Large intestine (tissue), 3 donors: ENCODE measurements at regions not wholly inside any gene's neighbourhood (a gene's known extent, or its start where the extent isn't known, plus 50 kb on each side); places are given as distances from the start of the nearest gene placed in this dataset.

Experiments used
- DNase-seq, 2 donors: peaks; one replicate each; pipeline versions ENCODE4 v3.0.0 to v3.0.0-alpha.2; 2013
- H3K27ac ChIP-seq: one replicate; pipeline ENCODE4 v1.5.1; 2013; ENCODE audit warnings: low read length
- H3K27me3 ChIP-seq: 2 replicates; pipeline ENCODE4 v1.6.1; 2013; ENCODE audit warnings: low read length; ENCODE audit not compliant: control insufficient read depth, insufficient read depth
- H3K36me3 ChIP-seq: 2 replicates; pipeline ENCODE4 v1.6.1; 2013; ENCODE audit warnings: low read length; ENCODE audit not compliant: control insufficient read depth, insufficient read depth
- H3K4me1 ChIP-seq: one replicate; pipeline ENCODE4 v1.6.1; 2013; ENCODE audit warnings: low read length; ENCODE audit not compliant: control insufficient read depth, insufficient read depth
- H3K4me3 ChIP-seq: one replicate; pipeline ENCODE4 v1.5.1; 2013; ENCODE audit warnings: low read length
- H3K9me3 ChIP-seq: one replicate; pipeline ENCODE4 v1.6.1; 2013; ENCODE audit warnings: mild to moderate bottlenecking, low read depth, low read length, moderate library complexity; ENCODE audit not compliant: control insufficient read depth
- WGBS: methylation state at CpG from one replicate; pipeline ENCODE4 v1.1.5; 2013; ENCODE audit warnings: low lambda C conversion rate; ENCODE audit not compliant: insufficient coverage; 5-methylcytosine and 5-hydroxymethylcytosine counted together

DNA sequence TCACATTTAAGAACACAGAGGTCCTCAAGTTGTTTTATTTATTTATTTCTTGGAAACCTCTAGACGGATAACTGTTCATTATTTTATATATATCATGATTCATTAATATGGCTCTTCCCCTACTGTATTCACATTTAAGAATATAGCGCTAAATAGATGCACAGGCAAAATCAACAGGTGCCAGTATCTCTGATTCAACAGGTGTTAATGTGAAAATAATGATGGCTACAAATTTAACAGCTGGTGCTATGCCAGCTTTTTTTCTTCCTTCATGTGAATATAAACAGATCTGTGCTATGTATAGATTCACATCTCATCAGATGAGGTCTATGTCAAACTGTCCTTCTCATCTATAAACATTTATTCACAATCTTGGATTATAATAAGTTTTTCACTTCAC, 218.5 kb upstream of the NR2F2 start:
- no peaks in the 10 kb centered on the region for H3K36me3 ChIP-seq
- WGBS: 95% methylated on average over 2 of the region's 2 CpGs
- no peak overlapping the region for H3K27ac ChIP-seq
- H3K27me3 ChIP-seq: no peaks in the 10 kb centered on the region
- H3K4me1 ChIP-seq: peaks cover 14% of the 10 kb centered on the region
- no peak overlapping the region for H3K4me3 ChIP-seq
- no peak for DNase-seq
- H3K9me3 ChIP-seq: no peaks in the 10 kb centered on the region

GRCh38 chr15:96115642-96116041, 214.9 kb upstream of the NR2F2 start:
- DNase-seq: peak in 1 of 2 donors; percentile 34
- Histone ChIP-seq H3K4me3 (no peak overlapping the region), H3K36me3 (no peaks in the 10 kb centered on the region), H3K4me1 (peaks cover 14% of the 10 kb centered on the region), H3K9me3 (no peaks in the 10 kb centered on the region), H3K27ac (no peak overlapping the region), H3K27me3 (no peaks in the 10 kb centered on the region)
- no CpG with 5 or more reads among the region's 2 CpGs for WGBS

- Histone ChIP-seq H3K27me3 (no peaks in the 10 kb centered on the region), H3K4me1 (peaks cover 14% of the 10 kb centered on the region), H3K27ac (no peak overlapping the region), H3K36me3 (no peaks in the 10 kb centered on the region), H3K9me3 (no peaks in the 10 kb centered on the region), H3K4me3 (no peak overlapping the region)
- WGBS: 100% methylated on average over 2 of the region's 4 CpGs
- DNase-seq: no peak
Observed at GRCh38 chr15:96117270-96117669, 213.2 kb upstream of the NR2F2 start.

DNA sequence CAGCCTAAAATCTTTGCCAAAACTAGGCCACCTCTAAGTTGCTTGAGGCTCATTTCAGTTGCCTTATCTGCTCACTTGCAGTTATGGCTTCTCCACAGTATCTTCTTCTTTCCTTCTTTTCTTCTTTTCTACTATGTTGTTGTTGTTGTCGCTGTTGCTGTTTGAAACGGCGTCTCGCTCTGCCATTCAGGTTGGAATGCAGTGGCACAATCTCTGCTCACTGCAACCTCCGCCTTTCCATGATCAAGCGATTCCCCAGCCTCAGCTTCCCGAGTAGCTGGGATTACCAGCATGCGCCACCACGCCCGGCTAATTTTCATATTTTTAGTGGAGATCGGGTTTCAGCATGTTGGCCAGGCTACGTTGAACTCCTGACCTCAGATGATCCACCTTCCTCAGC, 210.8 kb upstream of the NR2F2 start:
- H3K36me3 ChIP-seq: no peaks in the 10 kb centered on the region
- WGBS: no CpG with 5 or more reads among the region's 12 CpGs

DNA sequence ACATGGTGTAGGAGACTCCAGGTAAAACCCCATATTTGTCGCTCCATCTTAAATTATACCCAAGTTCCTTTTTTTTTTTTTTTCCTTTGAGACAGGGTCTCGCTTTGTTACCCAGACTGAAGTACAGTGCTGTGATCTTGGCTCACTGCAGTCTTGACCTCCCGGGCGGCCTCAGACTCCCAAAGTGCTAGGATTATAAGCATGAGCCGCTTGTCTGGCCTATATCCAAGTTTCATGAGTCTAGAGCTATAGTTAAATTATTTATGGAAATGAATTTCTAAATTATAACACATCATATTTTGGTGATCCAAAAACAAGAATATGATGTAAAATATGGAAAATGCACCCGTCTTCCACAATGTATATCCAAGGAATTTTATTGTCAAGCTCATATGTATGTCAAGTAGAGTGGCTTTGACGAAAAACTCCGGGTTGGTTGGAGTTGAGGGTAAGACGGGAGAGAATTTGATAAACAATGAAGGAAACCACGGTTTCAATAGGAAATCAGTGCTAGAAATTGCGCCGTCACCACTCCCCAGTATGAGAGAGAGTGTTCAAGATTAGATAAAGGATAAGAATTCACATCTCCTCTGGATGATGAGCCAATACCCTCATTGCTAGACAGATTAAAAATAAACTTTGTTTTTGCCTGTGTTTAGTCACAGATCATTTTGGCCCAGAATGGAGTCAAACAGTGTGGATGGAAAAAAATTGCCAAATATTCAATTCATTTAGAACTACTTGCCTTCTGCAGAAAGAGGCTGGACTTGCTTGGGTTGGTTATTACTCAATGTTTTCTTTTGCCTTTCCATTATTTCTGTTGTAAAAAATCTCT, 209.2 kb upstream of the NR2F2 start:
- Histone ChIP-seq H3K27ac (no peak overlapping the region), H3K27me3 (no peaks in the 10 kb centered on the region), H3K4me1 (peaks cover 10% of the 10 kb centered on the region), H3K9me3 (no peaks in the 10 kb centered on the region), H3K4me3 (no peak overlapping the region), H3K36me3 (no peaks in the 10 kb centered on the region)
- 92% methylated on average over 4 of the region's 12 CpGs for WGBS
- DNase-seq: no peak

More for the DNA sequence above, 210.8 kb upstream of the NR2F2 start:
- Histone ChIP-seq H3K4me3 (no peak overlapping the region), H3K27me3 (no peaks in the 10 kb centered on the region), H3K27ac (no peak overlapping the region), H3K4me1 (peaks cover 20% of the 10 kb centered on the region), H3K9me3 (no peaks in the 10 kb centered on the region)
- no peak for DNase-seq

- H3K9me3 ChIP-seq: no peaks in the 10 kb centered on the region
- peak in 1 of 2 donors; percentile 41 for DNase-seq
Observed at GRCh38 chr15:96122077-96123027, 208.1 kb upstream of the NR2F2 start.

GRCh38 chr15:96123028-96123400, 207.5 kb upstream of the NR2F2 start:
- Histone ChIP-seq H3K27ac (peak overlapping the region; percentile 17), H3K4me3 (no peak overlapping the region), H3K36me3 (no peaks in the 10 kb centered on the region), H3K27me3 (no peaks in the 10 kb centered on the region), H3K9me3 (no peaks in the 10 kb centered on the region), H3K4me1 (peaks cover 10% of the 10 kb centered on the region)
- WGBS: no CpG with 5 or more reads among the region's 7 CpGs
- peak in 1 of 2 donors; percentile 51 for DNase-seq

More at GRCh38 chr15:96122077-96123027, 208.1 kb upstream of the NR2F2 start:
- Histone ChIP-seq H3K36me3 (no peaks in the 10 kb centered on the region), H3K4me1 (peaks cover 10% of the 10 kb centered on the region), H3K4me3 (no peak overlapping the region), H3K27ac (peak overlapping the region; percentile 17), H3K27me3 (no peaks in the 10 kb centered on the region)
- 100% methylated on average over 1 of the region's 5 CpGs for WGBS

- no peak overlapping the region for H3K4me3 ChIP-seq
- no peaks in the 10 kb centered on the region for H3K27me3 ChIP-seq
- peaks cover 10% of the 10 kb centered on the region for H3K4me1 ChIP-seq
- peak in 1 of 2 donors; percentile 48 for DNase-seq
- H3K9me3 ChIP-seq: no peaks in the 10 kb centered on the region
- no peaks in the 10 kb centered on the region for H3K36me3 ChIP-seq
- no peak overlapping the region for H3K27ac ChIP-seq
- WGBS: 40% methylated on average over 1 of the region's 5 CpGs
Observed at GRCh38 chr15:96123630-96124187, 206.8 kb upstream of the NR2F2 start.

DNA sequence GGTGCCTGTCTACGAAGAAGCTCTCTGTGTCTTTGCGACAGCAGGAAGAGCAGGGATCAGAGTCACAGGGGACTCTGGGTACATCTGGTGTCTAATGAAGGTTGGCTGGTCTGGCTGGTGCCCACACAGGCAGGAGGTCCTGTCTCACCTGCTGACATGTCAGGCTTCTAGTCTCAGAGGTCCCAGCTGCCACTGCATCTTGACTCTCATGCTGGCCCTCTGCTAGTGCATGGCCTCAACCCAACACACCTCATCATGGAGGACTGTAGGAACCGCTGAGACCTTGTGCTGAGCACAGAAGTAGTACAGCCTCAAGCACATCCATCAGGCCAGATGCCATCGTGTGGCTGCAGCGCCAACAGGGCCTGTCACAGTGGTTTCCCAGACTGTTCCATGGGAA, 206.1 kb upstream of the NR2F2 start:
- Histone ChIP-seq H3K4me3 (no peak overlapping the region), H3K27me3 (no peaks in the 10 kb centered on the region), H3K4me1 (peaks cover 10% of the 10 kb centered on the region), H3K27ac (no peak overlapping the region), H3K36me3 (no peaks in the 10 kb centered on the region), H3K9me3 (no peaks in the 10 kb centered on the region)
- no CpG with 5 or more reads among the region's 5 CpGs for WGBS
- DNase-seq: no peak

- H3K4me3 ChIP-seq: no peak overlapping the region
- DNase-seq: no peak
- H3K4me1 ChIP-seq: peaks cover 10% of the 10 kb centered on the region
- no peak overlapping the region for H3K27ac ChIP-seq
- H3K9me3 ChIP-seq: no peaks in the 10 kb centered on the region
- WGBS: no CpG with 5 or more reads among the region's 5 CpGs
- no peaks in the 10 kb centered on the region for H3K27me3 ChIP-seq
- H3K36me3 ChIP-seq: no peaks in the 10 kb centered on the region
Observed at GRCh38 chr15:96125721-96126415, 204.6 kb upstream of the NR2F2 start.
